B cell (primary cell): ENCODE measurements at regions not wholly inside any gene's neighbourhood (a gene's known extent, or its start where the extent isn't known, plus 50 kb on each side); places are given as distances from the start of the nearest gene placed in this dataset.

Source experiments
- EZH2 ChIP-seq: IDR thresholded peaks from 2 replicates; pipeline ENCODE4 v1.6.1; 2012; ENCODE audit warnings: borderline replicate concordance, low read depth, mild to moderate bottlenecking, moderate library complexity, low read length; ENCODE audit not compliant: insufficient read depth, poor library complexity, severe bottlenecking
- TF ChIP-seq, protein P1 (sequence below): fragments of 200-600 bp; IDR thresholded peaks from one replicate; pipeline ENCODE4 v1.8.0; 2022; ENCODE audit warnings: antibody characterized with exemption, mild to moderate bottlenecking

DNA sequence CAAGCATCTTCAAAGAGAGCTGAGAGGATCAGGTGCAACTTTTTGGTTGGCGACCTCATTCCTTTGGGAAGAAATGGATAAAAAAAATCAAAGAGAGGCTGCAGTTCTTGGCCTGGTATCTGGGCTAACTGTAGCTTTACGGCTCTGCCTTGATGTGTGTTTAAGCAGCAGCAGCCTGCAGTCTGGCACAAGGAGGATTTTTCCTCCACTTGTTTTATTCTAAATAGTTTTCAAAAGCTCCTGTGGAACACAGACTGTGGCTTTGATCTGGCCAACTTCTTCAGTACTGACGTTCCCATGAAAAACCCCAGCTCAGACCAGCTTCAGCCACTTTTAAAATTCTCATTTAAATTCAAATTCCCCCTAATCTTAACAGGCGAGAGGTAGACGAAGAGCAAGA lies 137.3 kb downstream of the HDGFL1 start:
- TF ChIP-seq, protein P1, sequence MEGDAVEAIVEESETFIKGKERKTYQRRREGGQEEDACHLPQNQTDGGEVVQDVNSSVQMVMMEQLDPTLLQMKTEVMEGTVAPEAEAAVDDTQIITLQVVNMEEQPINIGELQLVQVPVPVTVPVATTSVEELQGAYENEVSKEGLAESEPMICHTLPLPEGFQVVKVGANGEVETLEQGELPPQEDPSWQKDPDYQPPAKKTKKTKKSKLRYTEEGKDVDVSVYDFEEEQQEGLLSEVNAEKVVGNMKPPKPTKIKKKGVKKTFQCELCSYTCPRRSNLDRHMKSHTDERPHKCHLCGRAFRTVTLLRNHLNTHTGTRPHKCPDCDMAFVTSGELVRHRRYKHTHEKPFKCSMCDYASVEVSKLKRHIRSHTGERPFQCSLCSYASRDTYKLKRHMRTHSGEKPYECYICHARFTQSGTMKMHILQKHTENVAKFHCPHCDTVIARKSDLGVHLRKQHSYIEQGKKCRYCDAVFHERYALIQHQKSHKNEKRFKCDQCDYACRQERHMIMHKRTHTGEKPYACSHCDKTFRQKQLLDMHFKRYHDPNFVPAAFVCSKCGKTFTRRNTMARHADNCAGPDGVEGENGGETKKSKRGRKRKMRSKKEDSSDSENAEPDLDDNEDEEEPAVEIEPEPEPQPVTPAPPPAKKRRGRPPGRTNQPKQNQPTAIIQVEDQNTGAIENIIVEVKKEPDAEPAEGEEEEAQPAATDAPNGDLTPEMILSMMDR, result no peak
- no peak for TF ChIP-seq EZH2
